ENCODE measurements at regions not wholly inside any gene's neighbourhood (a gene's known extent, or its start where the extent isn't known, plus 50 kb on each side); places are given as distances from the start of the nearest gene placed in this dataset.
"Not testable (repeated sequence)": the region's sequence is repeated elsewhere in the genome, so short reads cannot be mapped to it uniquely, and the experiment has no call there.

GRCh38 chr14:86442135-86442534 lies 912.2 kb downstream of the FLRT2 start:
- no peak for FAIRE-seq

DNA sequence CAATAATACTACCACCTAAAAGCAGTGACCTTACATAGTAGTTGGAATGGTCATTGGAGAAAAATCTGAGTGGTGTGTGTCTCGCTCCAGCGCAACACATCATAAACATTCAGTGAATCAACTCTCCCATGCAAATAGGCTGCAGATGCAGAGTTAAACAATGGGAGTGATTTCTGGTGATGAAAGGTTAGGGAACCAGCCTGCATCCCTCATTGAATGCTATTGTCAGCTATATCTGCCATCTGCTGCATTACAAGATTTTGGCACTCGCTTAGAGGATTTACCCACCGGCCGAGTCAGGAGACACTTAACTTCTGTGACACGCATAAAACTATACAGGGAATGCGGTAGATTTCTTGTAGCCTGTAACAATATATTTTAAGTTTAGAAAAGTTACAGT lies 900.9 kb downstream of the FLRT2 start:
- no peak for FAIRE-seq

DNA sequence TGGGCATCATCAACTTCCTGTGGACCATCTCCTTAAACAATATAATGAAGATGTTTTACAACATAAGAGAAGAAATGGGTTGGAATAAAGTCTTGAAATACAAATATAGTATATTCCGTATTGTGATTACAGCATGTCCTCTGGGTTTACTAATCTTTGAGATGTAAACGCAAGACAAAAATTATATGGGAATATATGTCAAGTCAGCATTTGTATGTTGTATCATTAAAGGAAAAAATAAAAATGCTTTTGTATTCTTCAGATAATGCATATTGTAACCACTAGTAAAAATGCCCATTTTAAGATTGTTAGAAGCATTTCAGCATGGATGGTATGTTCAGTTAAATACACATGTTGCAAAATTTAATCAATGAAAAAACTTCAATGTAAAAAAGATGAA lies 893.3 kb downstream of the FLRT2 start:
- FAIRE-seq, result no peak

DNA sequence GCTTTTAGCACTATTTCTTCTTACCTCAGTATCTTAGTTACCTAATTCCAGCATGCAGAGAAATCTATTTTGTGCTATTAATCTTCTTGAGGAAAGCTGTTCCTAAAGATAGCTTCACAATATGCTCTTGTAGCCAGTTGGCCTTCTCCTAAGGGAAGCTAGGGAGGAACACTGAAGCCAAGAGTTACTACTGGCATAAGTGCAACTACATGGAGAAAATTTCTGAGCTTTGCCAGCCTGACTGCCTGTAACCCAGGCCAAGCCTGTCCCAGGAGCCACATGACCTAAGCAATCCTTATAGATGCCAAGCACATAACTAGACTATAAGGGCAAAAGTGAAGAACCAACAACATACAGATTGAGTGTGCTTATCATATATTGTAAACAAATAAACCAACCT lies 890.2 kb downstream of the FLRT2 start:
- FAIRE-seq, result no peak

DNA sequence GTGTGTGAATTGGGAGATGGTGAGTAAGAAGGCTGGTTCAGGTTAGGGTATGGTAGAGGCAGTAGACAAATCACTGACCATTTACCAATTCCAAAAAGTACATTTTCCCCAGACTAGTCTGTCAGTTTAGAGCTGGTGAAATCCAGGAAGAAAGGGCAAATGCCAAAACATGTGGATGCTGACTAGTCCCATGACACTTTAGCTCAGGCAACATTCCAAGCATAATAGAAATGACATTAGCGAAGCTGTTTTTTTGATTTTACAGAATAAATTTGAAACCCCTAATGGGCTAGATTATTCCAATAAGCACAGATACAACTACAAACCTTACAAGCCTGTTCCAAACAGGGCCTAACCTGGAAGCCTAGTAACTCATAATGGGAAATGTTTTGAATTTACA lies 884.2 kb downstream of the FLRT2 start:
- no peak for FAIRE-seq

DNA sequence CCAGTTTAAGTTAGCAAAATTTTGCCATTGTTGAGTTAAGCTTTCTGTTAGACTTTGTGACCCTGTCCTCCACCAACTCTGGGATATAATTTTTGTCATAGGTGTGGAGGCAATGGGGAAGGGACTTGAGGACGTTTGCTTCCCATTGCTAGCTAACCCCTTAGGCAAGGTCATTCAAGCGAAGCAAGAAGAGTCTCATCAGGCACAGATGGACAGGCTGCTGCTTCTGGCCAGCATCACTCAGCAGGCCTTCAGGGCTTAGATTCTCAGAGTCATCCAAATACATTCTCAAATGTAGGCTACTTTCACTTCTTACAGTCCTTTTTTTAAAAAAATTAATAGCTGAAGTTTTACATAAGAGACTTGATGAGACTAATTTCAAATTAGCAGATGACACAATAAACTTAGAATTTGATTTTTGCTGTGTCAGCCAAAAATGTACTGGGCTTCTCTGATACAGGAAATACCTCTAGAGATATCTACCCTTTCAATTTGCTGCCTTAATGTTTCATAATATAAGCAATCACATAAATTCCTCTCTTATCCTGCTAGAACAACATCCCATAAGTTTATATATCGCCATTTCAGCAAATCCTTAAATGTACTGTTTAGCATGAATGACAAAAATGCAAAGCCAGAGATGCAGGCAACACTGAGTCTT lies 875.2 kb downstream of the FLRT2 start:
- FAIRE-seq, result no peak

DNA sequence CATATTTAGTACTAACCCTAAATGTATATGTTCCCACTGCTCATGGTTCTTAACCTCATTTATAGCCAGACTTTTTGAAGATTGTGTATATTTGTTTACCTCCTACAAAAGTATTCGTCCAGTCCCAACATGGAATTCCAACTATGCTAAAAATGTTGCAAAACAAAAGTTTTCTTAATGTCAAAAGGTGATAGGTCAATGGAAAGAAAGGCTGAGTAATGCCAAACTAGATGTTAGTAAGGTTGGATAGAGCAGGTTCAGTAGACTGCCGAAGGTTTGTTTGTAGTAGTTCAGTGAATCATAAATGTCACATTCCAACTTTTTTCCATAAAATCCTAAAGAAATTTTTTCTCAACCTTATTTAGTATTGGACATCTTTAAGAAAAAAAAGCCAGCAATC lies 874.5 kb downstream of the FLRT2 start:
- FAIRE-seq, result no peak

- FAIRE-seq, result no peak
Measured at GRCh38 chr14:86402545-86402944, 872.6 kb downstream of the FLRT2 start.

DNA sequence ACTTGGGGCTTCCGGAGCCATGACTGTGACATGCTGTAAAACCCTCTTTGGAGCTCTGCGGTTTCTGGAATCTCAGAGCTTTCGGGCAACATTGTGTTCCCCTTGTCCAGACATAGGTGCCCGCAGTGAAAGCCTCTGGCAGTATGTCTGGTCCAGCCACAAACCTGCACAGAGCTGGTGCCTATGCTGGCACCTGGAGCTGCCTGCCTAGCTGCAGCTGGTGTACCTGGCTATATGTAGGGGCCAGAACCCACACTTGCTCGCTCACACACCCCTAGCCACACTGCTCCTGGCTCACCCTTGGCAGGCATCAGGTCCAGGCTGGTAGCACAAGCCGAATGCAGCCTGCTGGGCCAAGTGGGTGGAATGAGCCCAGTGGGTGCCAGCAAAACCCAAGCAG lies 861.1 kb downstream of the FLRT2 start:
- FAIRE-seq, result no peak

- FAIRE-seq, result no peak
Measured at GRCh38 chr14:86388216-86388615, 858.3 kb downstream of the FLRT2 start.

DNA sequence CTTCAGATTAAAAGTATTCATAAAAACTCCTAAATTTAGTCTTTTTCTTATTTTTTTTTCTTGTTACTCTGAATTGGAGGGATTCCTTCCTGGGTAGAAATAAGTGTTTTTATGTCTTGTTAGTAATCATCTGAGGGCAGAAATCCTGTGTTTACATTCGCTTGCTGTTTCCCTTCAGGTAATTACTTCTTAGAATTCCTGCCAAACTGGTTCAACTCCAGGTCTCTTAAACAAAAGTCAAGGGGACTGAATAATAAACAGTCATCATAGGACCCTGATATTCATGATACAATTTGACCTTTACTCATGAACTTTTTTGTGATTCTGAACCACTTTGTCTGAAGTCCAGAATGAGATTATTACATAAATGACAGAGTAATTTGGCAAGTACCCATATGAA lies 843.9 kb downstream of the FLRT2 start:
- no peak for FAIRE-seq

GRCh38 chr14:86372402-86372801 lies 842.5 kb downstream of the FLRT2 start:
- no peak for FAIRE-seq

DNA sequence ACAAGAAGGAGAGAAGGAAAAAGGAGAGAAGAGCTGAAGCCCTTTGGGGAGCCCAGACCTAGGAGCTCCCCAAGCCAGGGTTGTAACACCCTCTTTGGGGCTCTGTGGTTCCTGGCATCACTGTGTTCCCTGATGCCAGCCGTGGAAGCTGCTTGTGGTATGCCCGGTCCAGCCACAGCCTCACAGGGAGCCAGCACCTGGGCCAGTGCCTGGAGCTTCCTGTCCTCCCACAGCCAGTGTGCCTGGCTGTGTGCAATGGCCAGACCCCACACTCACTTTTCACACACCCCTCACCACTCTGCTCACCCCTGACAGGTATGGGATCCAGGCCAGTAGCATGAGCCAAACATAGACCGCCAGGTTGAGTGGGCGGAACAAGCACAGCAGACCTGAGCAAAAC lies 834.7 kb downstream of the FLRT2 start:
- no peak for FAIRE-seq

GRCh38 chr14:86363576-86363975 lies 833.6 kb downstream of the FLRT2 start:
- no peak for FAIRE-seq

GRCh38 chr14:86363047-86363446 lies 833.1 kb downstream of the FLRT2 start:
- no peak for FAIRE-seq

DNA sequence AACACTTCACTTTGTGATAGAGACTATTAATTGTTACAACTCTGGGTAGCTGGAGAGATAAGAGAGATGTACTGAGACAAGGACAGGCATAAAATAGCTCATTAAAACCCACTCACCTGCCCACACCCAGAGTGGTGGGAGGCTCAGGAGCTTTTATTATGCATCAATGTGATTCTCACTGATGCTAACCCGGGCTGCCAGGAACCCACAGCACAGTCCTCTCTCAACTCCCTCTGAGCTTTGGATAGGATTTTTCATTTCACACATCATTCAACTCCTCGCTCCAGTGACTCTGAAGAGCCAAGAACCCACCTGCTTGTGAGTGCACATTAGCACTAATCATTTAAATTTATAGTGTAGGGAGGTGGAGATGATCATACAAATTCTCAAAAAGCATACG lies 827.9 kb downstream of the FLRT2 start:
- FAIRE-seq, result no peak

DNA sequence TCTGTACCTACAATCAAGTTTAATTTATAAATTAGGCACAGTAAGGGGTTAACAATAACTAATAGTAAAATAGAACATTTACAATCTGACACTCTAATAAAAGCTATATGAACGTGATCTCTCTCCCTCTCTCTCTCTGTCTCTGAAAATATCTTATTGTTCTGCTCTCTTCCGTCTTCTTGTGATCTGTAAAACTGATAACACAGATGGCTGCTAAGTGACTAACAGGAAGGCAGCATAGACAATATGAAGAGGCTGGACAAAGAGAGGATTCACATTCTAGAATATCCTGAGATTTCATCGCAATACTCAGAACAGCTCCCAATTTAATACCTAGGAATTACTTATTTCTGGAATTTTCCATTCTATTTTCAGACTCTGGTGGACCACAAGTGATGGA lies 827.2 kb downstream of the FLRT2 start:
- FAIRE-seq, result no peak

GRCh38 chr14:86346818-86347384 lies 817.0 kb downstream of the FLRT2 start:
- FAIRE-seq, result no peak

- no peak for FAIRE-seq
Measured at GRCh38 chr14:86334355-86334754, 804.4 kb downstream of the FLRT2 start.

DNA sequence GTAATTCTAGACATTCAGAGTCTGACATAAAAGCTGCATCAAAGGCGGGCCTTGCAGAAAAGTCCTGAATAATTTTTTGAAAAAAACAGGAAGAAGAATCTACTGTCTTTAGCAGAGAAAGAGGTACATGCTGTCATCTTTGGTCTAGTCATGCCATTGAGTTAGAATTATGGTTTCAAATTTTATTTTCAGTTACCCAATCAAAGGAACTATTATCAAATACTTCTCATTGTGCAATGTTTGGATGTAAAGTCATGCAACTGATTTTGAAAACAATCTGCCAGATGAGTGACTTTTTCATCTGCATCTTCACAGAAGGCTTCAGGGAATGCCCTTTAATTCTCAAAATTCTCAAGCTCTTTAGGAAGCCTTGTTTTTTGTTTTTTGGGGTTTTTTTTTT lies 803.5 kb downstream of the FLRT2 start:
- FAIRE-seq, result no peak

- no peak for FAIRE-seq
Measured at GRCh38 chr14:86331341-86331740, 801.4 kb downstream of the FLRT2 start.

- no peak for FAIRE-seq
Measured at GRCh38 chr14:86321151-86321550, 791.2 kb downstream of the FLRT2 start.

DNA sequence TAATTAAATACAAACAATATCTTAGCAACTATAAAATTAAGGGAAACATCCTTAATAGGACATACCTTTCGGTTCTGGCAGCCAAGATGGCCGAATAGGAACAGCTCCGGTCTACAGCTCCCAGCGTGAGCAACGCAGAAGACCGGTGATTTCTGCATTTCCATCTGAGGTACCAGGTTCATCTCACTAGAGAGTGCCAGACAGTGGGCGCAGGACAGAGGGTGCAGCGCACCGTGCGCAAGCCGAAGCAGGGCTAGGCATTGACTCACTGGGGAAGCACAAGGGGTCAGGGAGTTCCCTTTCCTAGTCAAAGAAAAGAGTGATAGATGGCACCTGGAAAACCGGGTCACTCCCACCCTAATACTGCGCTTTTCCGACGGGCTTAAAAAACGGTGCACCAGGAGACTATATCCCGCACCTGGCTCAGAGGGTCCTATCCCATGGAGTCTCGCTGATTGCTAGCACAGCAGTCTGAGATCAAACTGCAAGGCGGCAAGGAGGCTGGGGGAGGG lies 782.3 kb downstream of the FLRT2 start:
- FAIRE-seq, result not testable (repeated sequence)

DNA sequence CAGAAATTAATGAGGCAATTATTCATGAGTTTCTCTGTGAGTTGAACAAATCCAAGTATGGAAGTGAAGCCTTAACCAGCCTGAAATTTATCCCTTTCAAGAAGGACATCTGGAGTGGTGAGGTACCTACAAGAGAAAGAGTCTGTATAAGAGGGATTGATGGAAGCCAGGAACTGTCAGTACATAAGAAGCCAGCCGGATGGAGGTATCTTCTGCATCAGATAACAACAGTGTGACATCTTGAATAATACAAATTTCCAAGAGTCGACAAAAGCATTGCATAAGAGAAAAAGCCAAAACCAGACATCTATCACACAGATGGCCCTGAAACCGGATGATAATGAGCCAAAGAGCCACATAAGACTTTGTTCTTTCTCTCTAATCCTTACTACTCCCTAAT lies 781.2 kb downstream of the FLRT2 start:
- FAIRE-seq, result no peak

DNA sequence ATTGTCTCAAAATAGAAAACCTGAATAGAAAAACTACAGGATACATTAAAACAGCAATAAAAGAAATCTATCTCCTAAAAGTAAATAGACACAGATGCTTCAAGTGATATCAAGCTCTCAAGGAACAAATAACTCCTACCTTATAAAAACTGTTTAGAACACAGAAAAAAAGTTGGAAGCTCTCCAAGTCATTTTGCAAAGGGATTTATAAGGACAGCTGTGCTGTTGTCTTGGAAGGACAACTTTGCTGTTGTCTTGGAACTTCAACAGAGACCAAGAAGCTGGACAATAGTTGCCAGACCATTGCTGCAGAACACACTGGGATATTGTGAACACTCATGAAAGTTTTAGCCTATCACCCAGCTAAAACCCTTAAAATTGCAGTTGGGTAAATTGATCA lies 780.7 kb downstream of the FLRT2 start:
- no peak for FAIRE-seq

Measured in TTC549 (cell line).